Lower leg skin (tissue), 4 donors: ENCODE measurements at regions not wholly inside any gene's neighbourhood (a gene's known extent, or its start where the extent isn't known, plus 50 kb on each side); places are given as distances from the start of the nearest gene placed in this dataset.
A peak's percentile ranks its signal among the peaks of the same experiment; 100 is the strongest.

Source experiments
- DNase-seq, 2 donors: peaks; one replicate each; pipeline ENCODE4 v3.0.0-alpha.2; 2019; ENCODE audit warnings: low spot score in 2 of 2
- H3K4me3 ChIP-seq: fragments of 200-600 bp; sonication (generic); 2 replicates; pipeline ENCODE4 v1.5.1; 2017; ENCODE audit warnings: mild to moderate bottlenecking, low read depth; ENCODE audit not compliant: poor library complexity, severe bottlenecking
- POLR2A ChIP-seq, 2 donors: fragments of 450-650 bp; IDR thresholded peaks; one replicate each; pipeline ENCODE4 v1.6.1; 2016 to 2017; ENCODE audit warnings: antibody characterized with exemption in 2 of 2, mild to moderate bottlenecking in 1 of 2, moderate library complexity in 1 of 2
- WGBS, 2 donors: methylation state at CpG; one replicate each; pipeline ENCODE4 v1.1.5; 2018; 5-methylcytosine and 5-hydroxymethylcytosine counted together
- intact Hi-C: fragments of 100-400 bp; cut with DNase I; formaldehyde crosslinking; loops from one replicate; pipeline ENCODE4 v1.15.0; 2023; ENCODE audit warnings: low total_unique reads
- TF ChIP-seq, protein P1 (sequence below), 3 donors: fragments of 450-650 bp; IDR thresholded peaks; one replicate each; pipeline ENCODE4 v1.5.1; 2016; ENCODE audit warnings: antibody characterized with exemption in 3 of 3, mild to moderate bottlenecking in 3 of 3, moderate library complexity in 2 of 3

GRCh38 chr4:29521281-29521680 is 1198.9 kb upstream of the PCDH7 start:
- no peak for DNase-seq
- WGBS, 2 donors: 72 to 74% methylated on average over 1 of the region's 1 CpG
- no peak overlapping the region for H3K4me3 ChIP-seq
- intact Hi-C loops: no loop called here
- TF ChIP-seq POLR2A (IDR thresholded peaks at IDR 0.05): no peak
- TF ChIP-seq, protein P1, sequence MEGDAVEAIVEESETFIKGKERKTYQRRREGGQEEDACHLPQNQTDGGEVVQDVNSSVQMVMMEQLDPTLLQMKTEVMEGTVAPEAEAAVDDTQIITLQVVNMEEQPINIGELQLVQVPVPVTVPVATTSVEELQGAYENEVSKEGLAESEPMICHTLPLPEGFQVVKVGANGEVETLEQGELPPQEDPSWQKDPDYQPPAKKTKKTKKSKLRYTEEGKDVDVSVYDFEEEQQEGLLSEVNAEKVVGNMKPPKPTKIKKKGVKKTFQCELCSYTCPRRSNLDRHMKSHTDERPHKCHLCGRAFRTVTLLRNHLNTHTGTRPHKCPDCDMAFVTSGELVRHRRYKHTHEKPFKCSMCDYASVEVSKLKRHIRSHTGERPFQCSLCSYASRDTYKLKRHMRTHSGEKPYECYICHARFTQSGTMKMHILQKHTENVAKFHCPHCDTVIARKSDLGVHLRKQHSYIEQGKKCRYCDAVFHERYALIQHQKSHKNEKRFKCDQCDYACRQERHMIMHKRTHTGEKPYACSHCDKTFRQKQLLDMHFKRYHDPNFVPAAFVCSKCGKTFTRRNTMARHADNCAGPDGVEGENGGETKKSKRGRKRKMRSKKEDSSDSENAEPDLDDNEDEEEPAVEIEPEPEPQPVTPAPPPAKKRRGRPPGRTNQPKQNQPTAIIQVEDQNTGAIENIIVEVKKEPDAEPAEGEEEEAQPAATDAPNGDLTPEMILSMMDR (IDR thresholded peaks at IDR 0.05): no peak

DNA sequence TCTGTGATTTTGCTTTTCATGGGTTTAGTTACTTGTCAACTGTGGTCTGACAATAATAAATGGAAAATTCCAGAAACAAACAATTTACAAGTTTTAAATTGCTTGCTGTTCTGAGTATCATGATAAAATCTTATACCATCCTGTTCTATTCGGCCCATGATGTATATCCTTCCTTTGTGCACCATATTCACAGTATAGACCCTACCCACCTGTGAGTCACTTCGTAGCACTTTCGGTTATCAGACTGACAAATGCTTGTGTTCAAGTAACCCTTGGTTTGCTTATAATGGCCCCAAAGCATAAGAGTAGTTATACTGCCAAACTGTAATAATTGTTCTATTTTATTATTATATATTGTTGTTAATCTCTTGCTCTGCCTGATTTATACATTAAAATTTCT is 1183.4 kb upstream of the PCDH7 start:
- intact Hi-C loops: no loop called here
- no peak for DNase-seq
- WGBS, 2 donors: 70 to 74% methylated on average over 3 of the region's 3 CpGs
- TF ChIP-seq, protein P1 (IDR thresholded peaks at IDR 0.05): no peak
- no peak for TF ChIP-seq POLR2A (IDR thresholded peaks at IDR 0.05)
- no peak overlapping the region for H3K4me3 ChIP-seq

GRCh38 chr4:29538889-29539646 is 1181.1 kb upstream of the PCDH7 start:
- TF ChIP-seq, protein P1 (IDR thresholded peaks at IDR 0.05): no peak
- TF ChIP-seq POLR2A (IDR thresholded peaks at IDR 0.05): no peak
- intact Hi-C loops: no loop called here
- 54 to 55% methylated on average over 4 of the region's 4 CpGs for WGBS, 2 donors
- no peak for DNase-seq
- no peak overlapping the region for H3K4me3 ChIP-seq

DNA sequence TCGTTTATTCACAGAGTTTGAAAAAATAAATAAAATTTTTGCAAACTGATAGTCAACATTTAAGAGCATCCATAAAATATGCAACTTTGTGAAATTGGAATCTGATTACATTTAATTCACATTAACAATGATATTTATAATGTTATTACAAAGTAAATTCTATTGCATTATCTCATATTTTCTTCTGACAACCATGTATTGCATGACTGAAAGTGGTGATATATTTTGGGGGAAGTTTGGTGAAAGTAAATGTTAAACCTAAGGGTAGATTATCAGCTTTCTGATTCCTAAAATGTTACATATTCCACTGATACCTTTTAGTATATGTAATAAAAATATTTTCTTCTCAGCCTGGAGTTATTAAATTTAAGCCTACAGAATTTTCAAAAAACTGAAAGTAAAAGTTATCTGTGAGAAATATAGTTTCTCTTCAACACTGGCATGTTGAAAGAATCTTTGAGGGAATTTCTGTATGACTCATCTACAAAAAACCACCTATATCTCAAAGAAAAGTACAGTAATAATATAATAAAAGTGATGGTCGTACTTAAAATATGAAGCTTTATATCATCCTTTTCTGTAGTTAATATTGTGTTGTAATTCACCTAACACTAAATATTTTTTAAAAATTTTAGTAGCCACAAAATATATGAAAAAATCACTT is 1179.6 kb upstream of the PCDH7 start:
- TF ChIP-seq, protein P1 (IDR thresholded peaks at IDR 0.05): no peak
- no peak for TF ChIP-seq POLR2A (IDR thresholded peaks at IDR 0.05)
- DNase-seq: no peak
- WGBS, 2 donors: 61 to 67% methylated on average over 2 of the region's 2 CpGs
- no peak overlapping the region for H3K4me3 ChIP-seq
- intact Hi-C loops: no loop called here

GRCh38 chr4:29541757-29542156 is 1178.4 kb upstream of the PCDH7 start:
- intact Hi-C loops: no loop called here
- H3K4me3 ChIP-seq: no peak overlapping the region
- WGBS, 2 donors: 88% methylated on average over 6 of the region's 6 CpGs
- no peak for TF ChIP-seq POLR2A (IDR thresholded peaks at IDR 0.05)
- TF ChIP-seq, protein P1 (IDR thresholded peaks at IDR 0.05): no peak
- DNase-seq: peak in 1 of 2 donors; percentile 73
